Mesenteric fat pad (tissue), 1 donor: ENCODE measurements at regions not wholly inside any gene's neighbourhood (a gene's known extent, or its start where the extent isn't known, plus 50 kb on each side); places are given as distances from the start of the nearest gene placed in this dataset.
"Not testable (repeated sequence)": the region's sequence is repeated elsewhere in the genome, so short reads cannot be mapped to it uniquely, and the experiment has no call there.

Source experiments
- DNase-seq: peaks from one replicate; pipeline ENCODE4 v3.0.0-alpha.2; 2020; ENCODE audit warnings: low spot score
- donor health status: DM: yes; HTN: yes; CAD: no.

DNA sequence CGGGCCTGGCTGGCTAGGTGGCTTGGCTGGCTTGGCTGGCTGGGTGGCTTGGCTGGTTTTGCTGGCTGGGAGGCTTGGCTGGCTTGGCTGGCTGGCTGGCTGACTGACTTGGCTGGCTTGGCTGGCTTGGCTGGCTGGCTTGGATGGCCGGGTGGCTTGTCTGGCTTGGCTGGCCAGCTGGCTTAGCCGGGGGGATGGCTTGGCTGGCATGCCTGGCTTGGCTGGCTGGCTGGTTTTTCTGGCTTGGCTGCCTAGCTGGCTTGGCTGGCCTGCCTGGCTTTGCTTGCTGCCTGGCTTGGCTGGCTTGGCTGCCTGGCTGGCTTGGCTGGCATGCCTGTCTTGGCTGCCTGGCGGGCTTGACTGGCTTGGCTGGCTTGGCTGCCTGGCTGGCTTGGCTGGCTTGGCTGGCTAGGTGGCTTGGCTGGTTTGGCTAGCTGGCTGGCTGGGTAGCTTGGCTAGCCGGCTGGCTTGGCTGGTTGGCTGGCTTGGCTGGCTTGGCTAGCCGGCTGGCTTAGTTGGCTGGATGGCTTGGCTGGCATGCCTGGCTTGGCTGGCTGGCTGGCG, 2829.6 kb downstream of the RPIA start:
- DNase-seq: not testable (repeated sequence)

DNA sequence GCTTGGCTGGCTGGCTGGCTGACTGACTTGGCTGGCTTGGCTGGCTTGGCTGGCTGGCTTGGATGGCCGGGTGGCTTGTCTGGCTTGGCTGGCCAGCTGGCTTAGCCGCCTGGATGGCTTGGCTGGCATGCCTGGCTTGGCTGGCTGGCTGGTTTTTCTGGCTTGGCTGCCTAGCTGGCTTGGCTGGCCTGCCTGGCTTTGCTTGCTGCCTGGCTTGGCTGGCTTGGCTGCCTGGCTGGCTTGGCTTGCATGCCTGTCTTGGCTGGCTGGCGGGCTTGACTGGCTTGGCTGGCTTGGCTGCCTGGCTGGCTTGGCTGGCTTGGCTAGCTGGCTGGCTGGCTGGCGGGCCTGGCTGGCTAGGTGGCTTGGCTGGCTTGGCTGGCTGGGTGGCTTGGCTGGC, 2830.5 kb downstream of the RPIA start:
- not testable (repeated sequence) for DNase-seq

DNA sequence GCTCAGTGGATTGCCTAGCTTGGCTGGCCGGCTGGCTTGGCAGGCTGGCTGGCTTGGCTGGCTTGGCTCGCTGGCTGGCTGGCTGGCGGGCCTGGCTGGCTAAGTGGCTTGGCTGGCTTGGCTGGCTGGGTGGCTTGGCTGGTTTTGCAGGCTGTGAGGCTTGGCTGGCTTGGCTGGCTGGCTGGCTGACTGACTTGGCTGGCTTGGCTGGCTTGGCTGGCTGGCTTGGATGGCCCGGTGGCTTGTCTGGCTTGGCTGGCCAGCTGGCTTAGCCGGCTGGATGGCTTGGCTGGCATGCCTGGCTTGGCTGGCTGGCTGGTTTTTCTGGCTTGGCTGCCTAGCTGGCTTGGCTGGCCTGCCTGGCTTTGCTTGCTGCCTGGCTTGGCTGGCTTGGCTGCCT, 2831.4 kb downstream of the RPIA start:
- peak; percentile 30 for DNase-seq

DNA sequence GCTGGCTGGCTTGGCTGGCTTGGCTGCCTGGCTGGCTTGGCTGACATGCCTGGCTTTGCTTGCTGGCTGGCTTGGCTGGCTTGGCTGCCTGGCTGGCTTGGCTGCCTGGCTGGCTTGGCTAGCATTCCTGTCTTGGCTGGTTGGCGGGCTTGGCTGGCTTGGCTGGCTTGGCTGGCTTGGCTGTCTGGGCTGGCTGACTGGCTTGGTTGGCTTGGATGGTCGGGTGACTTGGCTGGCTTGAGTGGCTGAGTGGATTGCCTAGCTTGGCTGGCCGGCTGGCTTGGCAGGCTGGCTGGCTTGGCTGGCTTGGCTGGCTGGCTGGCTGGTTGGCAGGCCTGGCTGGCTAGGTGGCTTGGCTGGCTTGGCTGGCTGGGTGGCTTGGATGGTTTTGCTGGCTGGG, 2832.3 kb downstream of the RPIA start:
- not testable (repeated sequence) for DNase-seq

- peak; percentile 43 for DNase-seq
Measured at GRCh38 chr2:91525587-91525986, 2834.1 kb downstream of the RPIA start.

GRCh38 chr2:91526083-91526482, 2834.6 kb downstream of the RPIA start:
- not testable (repeated sequence) for DNase-seq

- DNase-seq: peak; percentile 89
Measured at GRCh38 chr2:91527056-91527455, 2835.6 kb downstream of the RPIA start.

- peak; percentile 91 for DNase-seq
Measured at GRCh38 chr2:91527491-91528031, 2836.1 kb downstream of the RPIA start.

GRCh38 chr2:91528361-91528760, 2836.9 kb downstream of the RPIA start:
- DNase-seq: peak; percentile 88

DNA sequence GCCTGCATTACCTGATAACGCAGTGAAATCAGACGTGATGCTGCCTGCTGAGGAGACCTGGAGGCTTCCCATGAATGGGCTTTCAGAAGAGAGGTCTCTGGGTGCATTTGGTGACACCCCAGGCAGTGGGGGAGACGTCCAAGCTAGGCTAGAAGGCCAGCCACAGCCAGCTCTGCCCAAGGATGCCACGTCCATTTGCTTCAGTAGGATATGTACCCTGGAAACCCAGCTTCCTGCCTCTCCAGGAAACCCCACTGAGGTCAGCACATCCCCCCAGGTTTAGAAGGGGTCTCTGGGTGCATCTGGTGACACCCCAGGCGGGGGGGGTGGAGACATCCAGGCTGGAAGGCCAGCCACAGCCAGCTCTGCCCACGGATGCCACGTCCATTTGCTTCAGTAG, 2844.6 kb downstream of the RPIA start:
- peak; percentile 60 for DNase-seq

GRCh38 chr2:91536549-91537263, 2845.2 kb downstream of the RPIA start:
- peak; percentile 43 for DNase-seq

DNA sequence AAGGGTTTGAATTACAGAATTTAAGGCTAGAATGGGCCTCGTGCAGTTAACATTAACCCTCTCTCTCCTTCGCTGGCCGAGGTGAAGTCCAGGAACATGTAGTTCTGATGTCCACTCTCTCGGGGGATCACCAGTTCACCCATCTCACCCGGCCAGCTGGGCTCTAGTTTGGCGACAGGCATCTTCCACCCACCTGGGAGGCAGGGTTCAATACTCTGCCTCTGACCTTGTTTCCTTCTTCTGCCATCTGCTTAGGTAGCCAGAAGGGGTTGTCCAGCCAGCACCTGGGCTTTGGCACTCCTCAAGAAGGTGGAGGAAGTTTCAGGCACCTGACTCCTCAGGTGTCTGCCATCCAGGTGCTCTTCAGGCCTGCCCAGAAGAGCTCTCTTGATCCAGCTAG, 2857.8 kb downstream of the RPIA start:
- peak; percentile 84 for DNase-seq

DNA sequence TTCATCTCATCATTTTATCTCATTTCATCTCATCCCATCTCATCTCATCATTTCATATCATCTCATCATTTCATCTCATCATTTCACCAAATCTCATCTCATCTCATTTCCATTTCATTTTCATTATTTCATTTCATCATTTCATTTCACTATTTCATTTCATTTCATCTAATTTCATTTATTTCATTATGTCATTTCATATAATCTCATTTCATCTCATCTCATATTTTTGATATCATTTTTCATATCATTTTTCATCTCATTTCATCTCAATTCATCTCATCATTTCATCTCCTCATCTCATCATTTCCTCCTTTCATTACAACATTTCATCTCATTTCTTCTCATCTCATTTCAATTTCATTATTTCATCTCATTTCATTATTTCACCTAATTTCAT, 2866.8 kb downstream of the RPIA start:
- DNase-seq: not testable (repeated sequence)

- DNase-seq: not testable (repeated sequence)
Measured at GRCh38 chr2:91559269-91559668, 2867.8 kb downstream of the RPIA start.

GRCh38 chr2:91559886-91560614, 2868.6 kb downstream of the RPIA start:
- DNase-seq: not testable (repeated sequence)

GRCh38 chr2:91562184-91562583, 2870.7 kb downstream of the RPIA start:
- peak; percentile 45 for DNase-seq

DNA sequence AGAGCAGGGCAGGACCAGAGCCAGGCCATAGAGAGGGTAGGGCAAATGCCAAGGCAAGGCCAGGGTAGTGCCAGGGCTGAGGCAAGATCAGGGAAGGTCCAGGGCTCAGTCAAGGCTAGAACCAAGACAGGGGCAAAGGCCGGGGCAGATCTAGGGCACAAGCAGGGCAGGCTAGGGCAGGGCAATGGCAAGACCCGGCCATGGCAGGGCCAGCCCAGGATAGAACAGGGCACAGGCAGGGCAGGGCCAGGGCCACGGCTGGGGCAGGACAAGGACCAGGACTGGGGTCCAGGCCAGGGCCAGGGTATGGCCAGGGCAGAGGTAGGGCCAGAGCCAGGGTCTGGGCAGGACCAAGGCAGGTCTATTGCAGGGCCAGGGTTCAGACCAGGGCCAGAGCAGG, 2873.2 kb downstream of the RPIA start:
- peak; percentile 47 for DNase-seq

GRCh38 chr2:91565689-91566430, 2874.4 kb downstream of the RPIA start:
- peak; percentile 87 for DNase-seq

DNA sequence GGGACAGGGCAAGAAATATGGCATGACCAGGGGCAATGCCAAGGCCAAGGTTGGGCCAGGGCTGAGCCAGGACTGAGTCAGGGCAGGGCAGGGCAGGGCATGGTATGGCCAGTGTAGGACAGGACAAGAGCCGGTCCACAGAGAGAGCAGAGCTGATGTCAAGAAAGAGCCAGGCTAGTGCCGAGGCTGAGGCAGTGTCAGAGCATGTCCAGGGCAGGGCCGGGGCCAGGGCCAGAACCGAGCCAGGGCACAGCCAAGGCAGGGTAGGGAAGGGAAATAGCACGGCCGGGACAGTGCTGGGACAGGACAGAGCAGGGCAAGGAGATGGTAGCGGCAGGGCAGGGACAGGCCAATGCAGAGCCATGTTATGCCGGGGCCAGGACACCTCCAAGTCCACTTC, 2875.1 kb downstream of the RPIA start:
- DNase-seq: peak; percentile 73

DNA sequence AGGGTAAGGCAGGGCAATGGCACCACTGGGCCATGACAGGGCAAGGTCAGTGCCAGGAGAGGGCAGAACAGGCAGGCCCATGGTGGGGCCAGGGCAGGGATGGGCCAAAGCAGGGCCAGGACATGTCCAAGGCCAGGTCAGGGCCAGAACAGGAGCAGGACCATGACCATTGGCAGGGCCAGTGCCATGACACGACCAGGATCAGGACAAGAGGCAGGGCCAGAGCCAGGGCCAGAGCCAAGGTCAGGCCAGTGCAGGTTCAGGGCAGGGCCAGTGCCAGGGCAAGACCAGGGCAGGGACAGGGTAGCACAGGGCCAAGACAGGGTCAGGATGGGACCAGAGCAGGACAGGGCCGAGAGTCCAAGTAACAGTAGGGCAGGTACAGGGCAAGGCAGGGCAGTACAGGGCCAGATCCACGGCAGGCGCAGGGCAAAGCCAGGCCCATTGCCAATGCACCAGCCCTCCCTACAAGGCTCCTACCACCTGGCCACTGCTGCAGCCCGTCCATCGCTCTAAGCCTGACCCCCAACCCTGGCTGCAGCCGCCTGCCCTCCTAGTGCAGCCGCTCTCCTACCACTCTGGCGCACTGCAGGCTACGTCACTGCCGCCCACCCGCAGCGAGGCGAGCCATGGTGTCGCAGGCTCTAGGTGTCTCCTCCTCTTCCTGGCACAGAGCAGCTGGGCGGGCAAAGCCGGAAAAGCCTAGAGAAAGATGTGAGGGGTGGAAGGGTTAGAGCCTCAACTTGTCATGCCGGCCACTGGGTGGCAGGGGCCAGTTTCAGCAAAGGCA, 2876.3 kb downstream of the RPIA start:
- DNase-seq: peak; percentile 76
